HuH-7.5 (cell line): ENCODE measurements at regions not wholly inside any gene's neighbourhood (a gene's known extent, or its start where the extent isn't known, plus 50 kb on each side); places are given as distances from the start of the nearest gene placed in this dataset.

Experiments
- DNase-seq: peaks from one replicate; pipeline ENCODE4 v3.0.0; 2011; ENCODE audit warnings: low spot score

DNA sequence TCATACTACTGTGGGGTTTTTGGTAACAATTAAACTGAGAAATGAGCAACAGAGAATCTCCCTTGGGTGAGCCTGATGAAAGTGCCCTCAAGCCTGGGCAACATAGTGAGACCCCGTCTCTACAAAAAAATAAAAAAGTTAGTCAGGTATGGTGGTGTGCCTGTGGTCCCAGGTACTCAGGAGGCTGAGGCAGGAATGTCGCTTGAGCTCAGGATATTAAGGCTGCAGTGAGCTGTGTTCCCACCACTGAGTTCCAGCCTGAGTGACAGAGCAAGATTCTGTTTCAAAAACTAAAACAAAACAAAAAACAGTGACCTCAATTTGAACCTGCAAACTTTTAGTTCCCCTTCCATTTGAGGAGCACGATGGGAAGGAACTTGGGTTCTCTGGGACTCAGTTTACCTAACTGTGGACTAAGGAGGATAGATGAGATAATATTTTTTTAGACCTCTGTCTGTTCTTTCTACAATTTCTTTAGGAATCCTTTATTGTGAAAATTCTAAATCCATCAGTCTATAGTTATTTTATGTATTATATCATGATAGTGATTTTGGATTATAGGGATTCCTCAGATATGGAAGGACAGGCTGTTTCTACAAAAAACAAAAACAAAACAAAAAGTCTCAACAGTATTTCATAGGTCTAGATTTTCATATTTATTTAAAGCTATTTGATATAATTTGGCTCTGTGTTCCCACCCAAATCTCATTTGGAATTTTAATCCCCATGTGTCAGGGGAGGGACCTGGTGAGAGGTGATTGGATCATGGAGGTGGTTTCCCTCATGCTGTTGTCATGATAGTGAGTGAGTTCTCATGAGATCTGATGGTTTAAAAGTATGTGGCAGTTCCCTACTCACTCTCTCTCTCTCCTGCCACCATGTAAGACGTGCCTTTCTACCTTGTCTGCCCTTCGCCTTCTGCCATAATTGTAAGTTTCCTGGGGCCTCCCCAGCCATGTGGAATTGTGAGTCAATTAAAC, 178.6 kb downstream of the MYCN start:
- DNase-seq, result no peak

- no peak for DNase-seq
These were observed 177.7 kb downstream of the MYCN start for GRCh38 chr2:16117791-16118610.

- no peak for DNase-seq
These were observed 176.8 kb downstream of the MYCN start for GRCh38 chr2:16117021-16117700.

DNA sequence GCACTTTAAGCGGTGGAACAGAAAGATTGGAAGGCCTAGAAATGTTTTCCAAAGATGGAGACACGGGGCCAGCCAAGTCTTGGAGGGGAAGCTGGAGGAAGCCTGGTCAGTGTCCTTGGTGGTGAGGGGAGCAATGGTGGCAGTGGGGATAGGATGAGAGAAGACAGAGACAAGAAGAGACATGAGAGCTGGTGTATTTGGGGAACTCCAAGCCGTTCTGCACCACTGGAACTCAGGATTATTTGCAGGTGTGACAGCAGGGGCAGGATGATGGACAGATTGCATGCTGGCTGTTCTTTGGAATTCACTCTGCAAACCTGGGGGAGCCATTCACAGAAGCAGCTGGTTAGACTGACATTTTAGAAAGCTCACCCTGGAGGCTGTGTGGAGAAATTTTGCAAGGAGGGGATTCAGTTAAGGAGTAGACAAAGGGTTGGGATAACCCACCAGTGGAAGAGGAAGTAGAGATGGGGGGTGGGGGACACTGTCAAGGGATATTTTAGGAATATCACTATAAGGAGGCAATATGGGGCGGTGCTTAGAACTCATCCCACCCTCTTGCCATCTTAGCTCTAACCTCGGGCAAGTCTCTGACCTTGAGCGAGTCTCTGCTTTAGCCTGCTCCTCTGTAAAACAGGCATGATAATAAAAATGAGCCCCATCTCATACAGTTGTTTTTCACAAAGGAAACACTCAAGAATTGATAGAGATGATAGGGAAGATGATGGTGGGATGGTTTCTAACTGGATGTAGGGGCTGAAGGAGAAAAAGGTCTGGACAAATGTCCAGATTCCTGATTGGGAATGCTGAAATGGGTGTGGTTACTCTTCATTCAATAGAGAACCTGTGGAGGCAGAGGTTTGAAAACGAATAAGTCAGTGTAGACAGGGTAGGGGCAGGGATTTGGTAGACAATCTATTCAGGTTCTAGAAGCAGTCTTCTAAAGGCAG, 175.8 kb downstream of the MYCN start:
- no peak for DNase-seq

- no peak for DNase-seq
These were observed 174.9 kb downstream of the MYCN start for GRCh38 chr2:16115291-16115690.

GRCh38 chr2:16114836-16115235, 174.5 kb downstream of the MYCN start:
- DNase-seq, result no peak

- DNase-seq, result no peak
These were observed 173.7 kb downstream of the MYCN start for GRCh38 chr2:16114070-16114469.

GRCh38 chr2:16113568-16113967, 173.2 kb downstream of the MYCN start:
- DNase-seq, result no peak

GRCh38 chr2:16112972-16113560, 172.7 kb downstream of the MYCN start:
- DNase-seq, result no peak

- no peak for DNase-seq
These were observed 172.1 kb downstream of the MYCN start for GRCh38 chr2:16112251-16112971.

- no peak for DNase-seq
These were observed 171.5 kb downstream of the MYCN start for GRCh38 chr2:16111838-16112210.

- DNase-seq, result no peak
These were observed 169.5 kb downstream of the MYCN start for GRCh38 chr2:16109821-16110310.

- no peak for DNase-seq
These were observed 169.0 kb downstream of the MYCN start for GRCh38 chr2:16109368-16109820.

GRCh38 chr2:16107246-16107645, 166.9 kb downstream of the MYCN start:
- no peak for DNase-seq

DNA sequence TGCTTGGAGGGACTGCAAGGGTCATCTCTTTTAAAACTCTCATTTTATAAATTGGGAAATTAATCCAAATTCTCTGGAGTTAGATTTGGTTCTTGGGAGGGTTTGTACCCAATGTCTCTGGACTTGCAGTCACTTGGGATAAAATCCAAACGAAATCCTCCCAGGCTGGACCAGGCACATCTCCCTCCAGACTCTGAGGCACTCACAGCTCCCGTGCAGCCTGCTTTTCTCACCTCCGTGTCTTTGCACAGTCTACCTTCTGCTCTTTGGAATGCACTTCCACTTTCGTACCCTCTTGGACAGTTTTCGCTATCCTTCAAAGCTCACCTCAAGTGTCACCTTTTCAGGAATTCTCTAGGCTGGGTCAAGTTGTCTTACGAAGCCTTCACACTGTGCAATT, 166.3 kb downstream of the MYCN start:
- no peak for DNase-seq

DNA sequence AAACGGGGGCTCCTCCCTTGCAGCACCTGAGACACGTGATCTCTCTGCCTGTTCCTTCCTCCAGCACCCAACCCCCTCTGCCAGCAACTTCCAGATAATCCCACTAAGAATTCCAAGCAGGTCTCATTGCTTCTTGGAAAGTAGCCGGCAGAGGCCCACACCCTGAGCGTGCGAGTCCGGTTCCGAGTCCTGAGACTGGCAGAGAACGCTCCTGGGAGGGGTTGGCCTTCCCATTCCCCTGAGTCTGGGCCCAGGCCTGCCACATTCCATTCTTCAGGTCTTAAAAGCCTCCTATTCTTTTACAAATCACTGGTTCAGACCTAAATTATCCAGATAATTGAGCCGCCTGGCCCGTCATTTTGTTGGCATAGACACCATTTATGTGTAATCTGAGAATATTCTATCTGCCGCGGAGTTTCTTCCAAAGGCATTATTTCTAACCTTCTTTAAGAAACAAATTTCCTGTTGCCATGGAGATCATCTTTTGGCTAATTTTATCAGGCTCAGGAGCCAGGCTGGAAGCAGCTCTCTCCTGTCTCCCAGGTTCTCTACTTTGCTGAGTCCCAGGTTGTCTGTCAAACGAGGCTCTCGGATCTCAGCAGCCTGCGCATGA, 165.4 kb downstream of the MYCN start:
- no peak for DNase-seq

DNA sequence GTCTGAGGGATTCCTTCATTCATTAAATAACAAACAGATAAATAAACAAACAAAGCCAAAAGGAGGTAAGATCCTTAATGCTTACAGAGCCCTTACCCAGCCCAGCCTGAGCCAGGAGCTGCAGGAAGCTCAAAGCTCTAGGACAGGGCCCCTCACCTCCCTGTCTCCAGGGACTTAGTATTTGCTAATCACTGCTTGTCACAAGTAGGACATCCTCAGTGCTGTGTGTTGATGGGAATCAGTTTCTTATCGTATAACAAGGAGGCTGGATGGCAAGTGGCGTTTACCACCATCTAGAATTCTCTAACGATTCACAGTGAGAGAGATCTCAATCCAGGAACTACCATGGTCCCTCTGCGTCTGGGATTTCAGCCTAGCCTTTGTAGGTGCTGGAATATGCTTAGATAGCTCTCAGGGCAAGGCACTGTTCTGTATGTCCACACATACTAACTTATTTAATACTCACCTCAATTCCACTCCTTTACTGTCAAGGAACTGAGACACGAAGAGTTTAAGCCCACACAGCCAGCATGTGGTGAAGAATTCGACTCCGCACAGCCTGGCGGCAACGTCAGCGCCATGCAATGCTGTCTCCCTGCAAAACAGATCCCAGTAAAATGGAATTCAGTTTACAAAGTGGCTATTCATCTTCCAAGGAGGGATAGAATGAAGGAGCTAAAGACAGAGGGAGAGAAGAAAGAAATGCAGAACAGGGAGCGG, 164.8 kb downstream of the MYCN start:
- DNase-seq, result no peak

GRCh38 chr2:16104315-16104948, 164.1 kb downstream of the MYCN start:
- DNase-seq, result no peak
